ENCODE measurements at regions not wholly inside any gene's neighbourhood (a gene's known extent, or its start where the extent isn't known, plus 50 kb on each side); places are given as distances from the start of the nearest gene placed in this dataset.

GRCh38 chr4:151475035-151475714, 66.2 kb downstream of the FHIP1A start:
- Histone ChIP-seq H3K9me3 (ENCODE audit: control insufficient read depth, insufficient read depth, low read length) (no peaks in the 10 kb centered on the region), H4K8ac (ENCODE audit: low read depth in 2 of 2, low read length in 2 of 2) (no peak overlapping the region), H3K4me2 (ENCODE audit: low read depth, low read length) (no peak overlapping the region), H2BK5ac (ENCODE audit: low read depth, low read length, poor library complexity, severe bottlenecking) (no peak overlapping the region), H3K14ac (replicated peaks; ENCODE audit: low read depth, low read length) (no peak overlapping the region), H3K9me1 (ENCODE audit: insufficient read depth, low read length) (0 out of 2 replicates have a peak, but pooled peaks cover 2% of the 10 kb centered on the region), H4K5ac (ENCODE audit: low read depth, low read length) (no peak overlapping the region), H3K18ac (ENCODE audit: low read depth, low read length) (no peak overlapping the region), H3K36me3 (ENCODE audit: control insufficient read depth, insufficient read depth, low read length) (no peaks in the 10 kb centered on the region), H3K4me3 (ENCODE audit: insufficient read depth, low read depth, low read length) (no peak overlapping the region), H3K27ac (ENCODE audit: insufficient read depth, low read length) (no peak overlapping the region), H3K9ac (ENCODE audit: low read depth, low read length) (no peak overlapping the region), H2BK15ac (ENCODE audit: low read depth, low read length) (no peak overlapping the region), H2BK20ac (ENCODE audit: low read depth, low read length) (no peak overlapping the region), H3K23ac (ENCODE audit: low read depth, low read length) (no peak overlapping the region), H4K20me1 (ENCODE audit: insufficient read depth, low read length) (no peaks in the 10 kb centered on the region), H2AK5ac (ENCODE audit: low read depth, low read length) (no peak overlapping the region), H2BK120ac (ENCODE audit: low read depth, low read length) (no peak overlapping the region), H2AK9ac (replicated peaks; ENCODE audit: low read depth, low read length, poor library complexity) (no peak overlapping the region), H2AFZ (replicated peaks; ENCODE audit: low read length, poor library complexity) (peak overlapping the region; percentile 5), H3K27me3 (ENCODE audit: control insufficient read depth, insufficient read depth, low read length) (peaks cover 6% of the 10 kb centered on the region; the same call in 1 of the 2 replicates), H3K79me1 (ENCODE audit: low read depth in 1 of 2, low read length in 2 of 2) (no peaks in the 10 kb centered on the region), H3K4me1 (ENCODE audit: control insufficient read depth, insufficient read depth, low read length) (no peaks in the 10 kb centered on the region), H3K4ac (ENCODE audit: low read depth, low read length) (no peak overlapping the region), H3K56ac (ENCODE audit: extremely low read depth, insufficient read depth, low read length) (no peak overlapping the region), H4K91ac (ENCODE audit: insufficient read depth, low read depth, low read length) (no peak overlapping the region)
- ATAC-seq (ENCODE audit: low read depth) (no peak), DNase-seq (no peak)
- ChIA-PET POLR2A (ENCODE audit: unreplicated experiment) (no interaction called here), CTCF (no interaction called here)
- in situ Hi-C loops (cut with MboI; ENCODE audit: low sequenced_read_pairs) (no loop called here), intact Hi-C loops (cut with micrococcal nuclease) (no loop called here), dilution Hi-C loops (cut with HindIII; ENCODE audit: low sequenced_read_pairs, unreplicated experiment) (no loop called here)
- no TSS peak for BruUV-seq (replicated peaks)
- no peak for TF ChIP-seq BHLHE40 (IDR thresholded peaks at IDR 0.05; ENCODE audit: low read depth, low read length)
- TF ChIP-seq POLR2A (IDR thresholded peaks at IDR 0.05; ENCODE audit: low read depth, low read length) = no peak
- TF ChIP-seq RFX5 (IDR thresholded peaks at IDR 0.05; ENCODE audit: low read depth, low read length) = no peak
- TF ChIP-seq USF2 (IDR thresholded peaks at IDR 0.05; ENCODE audit: low read depth, low read length) = no peak
- TF ChIP-seq NFE2L2 (IDR thresholded peaks at IDR 0.05; ENCODE audit: low read depth, low read length) = no peak
- no peak for TF ChIP-seq FOS (IDR thresholded peaks at IDR 0.05; ENCODE audit: low read depth, low read length)
- no peak for TF ChIP-seq CEBPB (IDR thresholded peaks at IDR 0.05; ENCODE audit: low read depth, low read length)
- TF ChIP-seq ELK1 (IDR thresholded peaks at IDR 0.05; ENCODE audit: borderline replicate concordance, low read depth, low read length) = no peak
- no peak for TF ChIP-seq MAFK (IDR thresholded peaks at IDR 0.05; ENCODE audit: low read depth, low read length)
- no peak for TF ChIP-seq RCOR1 (IDR thresholded peaks at IDR 0.05; ENCODE audit: insufficient replicate concordance, low read length)
- TF ChIP-seq MAZ (IDR thresholded peaks at IDR 0.05; ENCODE audit: borderline replicate concordance, low read depth, low read length) = no peak
- TF ChIP-seq CTCF (conservative IDR thresholded peaks at IDR 0.05; ENCODE audit: low read depth, low read length) = no peak
- TF ChIP-seq CHD1 (IDR thresholded peaks at IDR 0.05; ENCODE audit: low read depth, low read length) = no peak
- TF ChIP-seq RAD21 (IDR thresholded peaks at IDR 0.05; ENCODE audit: low read length) = no peak
- TF ChIP-seq MXI1 (IDR thresholded peaks at IDR 0.05; ENCODE audit: borderline replicate concordance, low read depth, low read length) = no peak
- no peak for TF ChIP-seq SMC3 (IDR thresholded peaks at IDR 0.05; ENCODE audit: low read depth, low read length)
- 75% methylated on average over 1 of the region's 4 CpGs; no CpG with 5 or more reads in 1 of the 2 experiments for WGBS, 2 experiments (ENCODE audit: extremely low coverage in 2 of 2, insufficient read length in 1 of 2)

Data from IMR-90 (cell line).